CD14-positive monocyte (primary cell): ENCODE measurements at regions not wholly inside any gene's neighbourhood (a gene's known extent, or its start where the extent isn't known, plus 50 kb on each side); places are given as distances from the start of the nearest gene placed in this dataset.

ENCODE experiments used
- DNase-seq, 3 donors: peaks; one replicate each; pipeline ENCODE4 v3.0.0-alpha.2; 2011 to 2022
- H2AFZ ChIP-seq: 2 replicates; pipeline ENCODE4 v1.6.0; 2012; ENCODE audit warnings: mild to moderate bottlenecking, low read depth, low read length, inconsistent platforms; ENCODE audit not compliant: insufficient read depth, poor library complexity, severe bottlenecking
- H3K27ac ChIP-seq, 2 donors: 1 replicate in 1 of 2; 2 replicates in 1 of 2; pipeline ENCODE4 v1.5.1; 2012 to 2013; ENCODE audit warnings: low read length in 2 of 2, control low read depth in 1 of 2, inconsistent platforms in 1 of 2, low read depth in 1 of 2, mild to moderate bottlenecking in 1 of 2
- H3K27me3 ChIP-seq, 2 donors: one replicate each; pipeline versions ENCODE4 v1.6.0 to v1.6.1; 2011 to 2013; ENCODE audit warnings: low read length in 2 of 2; ENCODE audit not compliant: control insufficient read depth in 2 of 2, insufficient read depth in 2 of 2
- H3K36me3 ChIP-seq, 2 donors: replicated peaks in 1 of 2; 1 replicate in 1 of 2; 2 replicates in 1 of 2; pipeline versions ENCODE4 v1.5.1 to v1.6.1; 2012 to 2013; ENCODE audit warnings: low read length in 2 of 2, control low read depth in 1 of 2, inconsistent platforms in 1 of 2, mild to moderate bottlenecking in 1 of 2; ENCODE audit not compliant: insufficient read depth in 2 of 2, control insufficient read depth in 1 of 2
- H3K4me1 ChIP-seq, 2 donors: 1 replicate in 1 of 2; 2 replicates in 1 of 2; pipeline versions ENCODE4 v1.5.1 to v1.6.1; 2012 to 2013; ENCODE audit warnings: low read length in 2 of 2, control low read depth in 1 of 2, inconsistent platforms in 1 of 2, mild to moderate bottlenecking in 1 of 2, moderate library complexity in 1 of 2; ENCODE audit not compliant: insufficient read depth in 2 of 2, control insufficient read depth in 1 of 2
- H3K4me2 ChIP-seq: replicated peaks from 2 replicates; pipeline ENCODE3; 2012; ENCODE audit warnings: low read length, moderate library complexity, mild to moderate bottlenecking; ENCODE audit not compliant: poor library complexity, severe bottlenecking; ENCODE audit errors: extremely low read depth
- H3K4me3 ChIP-seq, 3 experiments: fragments of 200-600 bp in 1 of 3; sonication (generic) in 1 of 3; replicated peaks in 1 of 3; 1 replicate in 2 of 3; 2 replicates in 1 of 3; pipeline ENCODE4 v1.5.1; 2011 to 2013; ENCODE audit warnings: low read length in 3 of 3, mild to moderate bottlenecking in 3 of 3, control low read depth in 2 of 3, low read depth in 2 of 3, inconsistent platforms in 1 of 3, moderate library complexity in 1 of 3
- H3K79me2 ChIP-seq: 2 replicates; pipeline ENCODE4 v1.6.0; 2012; ENCODE audit warnings: mild to moderate bottlenecking, control low read depth, inconsistent platforms, low read length, moderate library complexity; ENCODE audit not compliant: insufficient read depth
- H3K9ac ChIP-seq: 2 replicates; pipeline ENCODE4 v1.6.0; 2017; ENCODE audit warnings: low read length, mild to moderate bottlenecking; ENCODE audit not compliant: insufficient read depth, poor library complexity, severe bottlenecking
- H3K9me3 ChIP-seq, 2 donors: replicated peaks in 1 of 2; 1 replicate in 1 of 2; 2 replicates in 1 of 2; pipeline versions ENCODE4 v1.5.1 to v1.6.1; 2012 to 2013; ENCODE audit warnings: low read length in 2 of 2, control low read depth in 1 of 2; ENCODE audit not compliant: control insufficient read depth in 1 of 2, insufficient read depth in 1 of 2
- H4K20me1 ChIP-seq: 2 replicates; pipeline ENCODE4 v1.6.0; 2012; ENCODE audit warnings: mild to moderate bottlenecking, low read length, control low read depth, moderate library complexity; ENCODE audit not compliant: insufficient read depth
- H3K27ac Mint-ChIP-seq, 7 donors: one replicate each; pipeline ENCODE4 v1.8.0; 2020; ENCODE audit warnings: mild to moderate bottlenecking in 7 of 7, mixed read lengths in 7 of 7, moderate library complexity in 6 of 7, inconsistent platforms in 2 of 7
- H3K27me3 Mint-ChIP-seq, 3 donors: one replicate each; pipeline ENCODE4 v1.8.0; 2021 to 2022; ENCODE audit warnings: low read depth in 3 of 3, mild to moderate bottlenecking in 3 of 3, mixed read lengths in 3 of 3, moderate library complexity in 3 of 3, inconsistent platforms in 1 of 3
- H3K36me3 Mint-ChIP-seq, 2 donors: one replicate each; pipeline ENCODE4 v1.8.0; 2020; ENCODE audit warnings: mixed read lengths in 2 of 2, inconsistent platforms in 1 of 2, mild to moderate bottlenecking in 1 of 2
- H3K4me1 Mint-ChIP-seq: one replicate; pipeline ENCODE4 v1.8.0; 2020; ENCODE audit warnings: mild to moderate bottlenecking, mixed read lengths
- H3K4me3 Mint-ChIP-seq, 2 donors: one replicate each; pipeline ENCODE4 v1.8.0; 2020; ENCODE audit warnings: mild to moderate bottlenecking in 2 of 2, mixed read lengths in 2 of 2, moderate library complexity in 1 of 2
- H3K9me3 Mint-ChIP-seq, 7 donors: one replicate each; pipeline ENCODE4 v1.8.0; 2020 to 2022; ENCODE audit warnings: mixed read lengths in 7 of 7, mild to moderate bottlenecking in 6 of 7, moderate library complexity in 6 of 7, inconsistent platforms in 2 of 7
- CTCF ChIP-seq: fragments of 200-600 bp; IDR thresholded peaks from one replicate; pipeline ENCODE4 v1.8.0; 2022; ENCODE audit warnings: antibody characterized with exemption, mild to moderate bottlenecking
- WGBS: methylation state at CpG from one replicate; pipeline ENCODE4 v1.1.5; 2013; ENCODE audit warnings: missing lambda C conversion rate; ENCODE audit not compliant: insufficient coverage; 5-methylcytosine and 5-hydroxymethylcytosine counted together
- intact Hi-C, 2 donors: fragments of 100-400 bp; cut with micrococcal nuclease; formaldehyde crosslinking; loops; one replicate each; pipeline versions ENCODE4 v1.15.0 to v1.15.1; 2023

GRCh38 chr7:38049679-38050078 lies 128.4 kb upstream of the STARD3NL start:
- Histone ChIP-seq H3K36me3 (no peaks in the 10 kb centered on the region), H4K20me1 (no peaks in the 10 kb centered on the region), H3K27ac (no peak overlapping the region), H3K9ac (no peak overlapping the region), H2AFZ (no peak overlapping the region), H3K4me3 (no peak overlapping the region), H3K4me1 (no peaks in the 10 kb centered on the region), H3K27me3 (no peaks in the 10 kb centered on the region), H3K9me3 (peaks cover 5 to 18% of the 10 kb centered on the region in 2 donors), H3K79me2 (no peaks in the 10 kb centered on the region), H3K4me2 (no peak overlapping the region)
- 93% methylated on average over 18 of the region's 19 CpGs for WGBS
- Mint-ChIP-seq H3K27ac (no peak overlapping the region), H3K4me3 (no peak overlapping the region), H3K36me3 (no peaks in the 10 kb centered on the region), H3K27me3 (no peaks in the 10 kb centered on the region), H3K4me1 (no peaks in the 10 kb centered on the region), H3K9me3 (peaks cover 16 to 27% (median 18%) of the 10 kb centered on the region in 7 donors)
- TF ChIP-seq CTCF: no peak
- intact Hi-C loops: no loop called here
- DNase-seq: no peak

- Histone ChIP-seq H3K4me3 (no peak overlapping the region), H3K4me1 (no peaks in the 10 kb centered on the region), H3K9ac (no peak overlapping the region), H3K27me3 (no peaks in the 10 kb centered on the region), H4K20me1 (no peaks in the 10 kb centered on the region), H3K79me2 (no peaks in the 10 kb centered on the region), H3K27ac (no peak overlapping the region), H3K9me3 (peaks cover 5 to 18% of the 10 kb centered on the region in 2 donors), H3K36me3 (no peaks in the 10 kb centered on the region), H3K4me2 (no peak overlapping the region), H2AFZ (no peak overlapping the region)
- Mint-ChIP-seq H3K4me1 (no peaks in the 10 kb centered on the region), H3K27ac (no peak overlapping the region), H3K27me3 (no peaks in the 10 kb centered on the region), H3K4me3 (no peak overlapping the region), H3K9me3 (peaks cover 16 to 27% (median 18%) of the 10 kb centered on the region in 7 donors), H3K36me3 (no peaks in the 10 kb centered on the region)
- no peak for DNase-seq
- intact Hi-C loops: no loop called here
- WGBS: 95% methylated on average over 2 of the region's 2 CpGs
- no peak for TF ChIP-seq CTCF
These were observed 126.7 kb upstream of the STARD3NL start for GRCh38 chr7:38051311-38051710.
